GM12801 (cell line): ENCODE measurements at regions not wholly inside any gene's neighbourhood (a gene's known extent, or its start where the extent isn't known, plus 50 kb on each side); places are given as distances from the start of the nearest gene placed in this dataset.

Experiments used
- TF ChIP-seq, protein P1 (sequence below): IDR thresholded peaks from one replicate; pipeline ENCODE4 v1.5.1; 2011; ENCODE audit warnings: control low read depth; ENCODE audit not compliant: insufficient read length; ENCODE audit errors: extremely low read depth

DNA sequence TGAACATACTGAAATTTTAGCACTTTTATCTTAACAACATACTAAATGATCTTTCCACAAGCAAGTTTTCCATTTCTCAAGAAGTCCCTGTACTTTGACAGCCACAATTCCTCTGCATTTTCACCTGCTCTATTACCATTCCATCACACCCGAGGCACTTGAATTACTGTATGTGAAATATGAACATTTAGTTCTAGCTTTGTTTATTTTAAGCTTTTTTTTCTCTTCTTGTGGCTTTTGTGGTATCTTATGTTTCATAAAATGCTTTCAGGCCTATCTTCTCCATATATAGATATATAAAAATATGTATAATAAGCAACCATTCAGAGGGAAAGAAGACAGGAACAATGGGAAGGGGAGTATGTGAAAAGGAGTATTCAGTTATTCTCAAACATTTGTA, 693.9 kb downstream of the SATB2 start:
- TF ChIP-seq, protein P1, sequence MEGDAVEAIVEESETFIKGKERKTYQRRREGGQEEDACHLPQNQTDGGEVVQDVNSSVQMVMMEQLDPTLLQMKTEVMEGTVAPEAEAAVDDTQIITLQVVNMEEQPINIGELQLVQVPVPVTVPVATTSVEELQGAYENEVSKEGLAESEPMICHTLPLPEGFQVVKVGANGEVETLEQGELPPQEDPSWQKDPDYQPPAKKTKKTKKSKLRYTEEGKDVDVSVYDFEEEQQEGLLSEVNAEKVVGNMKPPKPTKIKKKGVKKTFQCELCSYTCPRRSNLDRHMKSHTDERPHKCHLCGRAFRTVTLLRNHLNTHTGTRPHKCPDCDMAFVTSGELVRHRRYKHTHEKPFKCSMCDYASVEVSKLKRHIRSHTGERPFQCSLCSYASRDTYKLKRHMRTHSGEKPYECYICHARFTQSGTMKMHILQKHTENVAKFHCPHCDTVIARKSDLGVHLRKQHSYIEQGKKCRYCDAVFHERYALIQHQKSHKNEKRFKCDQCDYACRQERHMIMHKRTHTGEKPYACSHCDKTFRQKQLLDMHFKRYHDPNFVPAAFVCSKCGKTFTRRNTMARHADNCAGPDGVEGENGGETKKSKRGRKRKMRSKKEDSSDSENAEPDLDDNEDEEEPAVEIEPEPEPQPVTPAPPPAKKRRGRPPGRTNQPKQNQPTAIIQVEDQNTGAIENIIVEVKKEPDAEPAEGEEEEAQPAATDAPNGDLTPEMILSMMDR, result no peak

DNA sequence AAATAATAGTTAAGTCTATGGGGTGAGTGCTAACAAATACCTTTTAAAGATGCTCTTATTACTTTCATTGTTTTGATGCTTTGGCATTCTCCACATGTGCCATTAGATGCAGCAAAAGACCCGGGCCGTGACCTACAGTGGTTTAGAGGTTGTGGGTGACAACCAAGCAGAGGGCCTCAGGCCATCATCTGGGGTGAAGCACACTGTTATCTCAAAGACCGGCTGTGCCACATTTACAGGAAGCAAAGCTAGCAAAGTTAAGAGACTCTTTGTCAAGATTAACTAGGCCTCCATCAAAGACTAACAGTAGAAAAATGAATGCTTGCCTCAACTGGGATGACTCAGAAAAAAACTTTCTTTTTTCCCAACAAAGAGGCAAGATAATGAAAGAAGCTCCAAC, 695.3 kb downstream of the SATB2 start:
- TF ChIP-seq, protein P1, result no peak

DNA sequence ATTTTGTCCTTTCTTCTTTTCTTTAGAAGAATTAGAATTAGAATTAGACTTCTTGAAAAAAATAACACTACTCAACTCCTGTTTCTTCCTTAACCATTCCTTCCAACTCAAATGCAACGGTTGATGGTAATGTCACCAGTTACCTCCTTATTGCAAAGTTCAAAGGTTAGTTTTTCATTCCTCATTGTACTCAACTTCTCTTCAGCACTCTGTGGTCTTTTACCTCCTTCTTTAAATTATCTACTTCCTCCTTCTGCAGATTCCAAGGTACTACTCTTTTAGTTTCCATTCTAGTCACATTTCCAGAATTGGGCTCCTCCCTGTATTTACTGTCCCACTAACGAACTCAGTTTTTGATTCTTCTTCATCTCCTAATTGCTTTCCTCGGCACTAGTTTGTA, 700.7 kb downstream of the SATB2 start:
- TF ChIP-seq, protein P1, result no peak

DNA sequence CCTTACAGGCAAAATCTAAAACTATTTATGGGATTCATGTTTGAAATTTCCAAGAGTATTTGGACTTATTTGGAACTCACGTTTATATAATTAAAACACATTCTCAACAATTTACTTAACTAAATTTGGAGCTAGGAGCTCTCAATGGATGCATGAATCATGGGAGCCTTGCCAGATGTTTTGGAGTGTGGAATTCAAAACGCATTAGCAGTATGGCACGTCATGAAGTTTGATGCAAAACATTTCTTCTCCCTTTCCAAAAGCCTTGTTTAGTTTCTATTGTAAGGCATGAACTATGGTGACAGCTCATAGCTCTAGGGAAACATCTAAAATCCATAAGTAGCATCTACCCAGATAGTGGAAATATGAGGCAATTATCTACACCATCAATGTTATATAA, 701.6 kb downstream of the SATB2 start:
- TF ChIP-seq, protein P1, result no peak

DNA sequence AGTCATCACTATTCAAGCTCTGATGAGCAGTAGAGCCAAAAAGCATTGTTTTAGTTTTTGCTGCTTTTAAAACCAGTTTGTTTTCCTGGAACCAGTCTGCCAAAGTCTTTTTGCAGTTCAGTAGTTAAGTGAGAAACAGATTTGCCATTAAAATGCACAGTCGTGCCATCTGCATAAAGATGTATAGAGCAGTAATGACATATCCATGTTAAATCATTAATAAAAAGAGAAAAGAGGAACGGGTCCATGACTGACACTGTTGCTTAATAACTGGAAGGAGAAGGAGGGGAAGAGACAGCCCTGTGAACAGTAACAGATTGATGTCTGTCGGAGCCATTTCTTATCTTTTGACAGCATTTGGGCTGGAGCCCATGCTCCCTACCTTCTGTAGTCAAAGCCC, 704.6 kb downstream of the SATB2 start:
- TF ChIP-seq, protein P1, result no peak

DNA sequence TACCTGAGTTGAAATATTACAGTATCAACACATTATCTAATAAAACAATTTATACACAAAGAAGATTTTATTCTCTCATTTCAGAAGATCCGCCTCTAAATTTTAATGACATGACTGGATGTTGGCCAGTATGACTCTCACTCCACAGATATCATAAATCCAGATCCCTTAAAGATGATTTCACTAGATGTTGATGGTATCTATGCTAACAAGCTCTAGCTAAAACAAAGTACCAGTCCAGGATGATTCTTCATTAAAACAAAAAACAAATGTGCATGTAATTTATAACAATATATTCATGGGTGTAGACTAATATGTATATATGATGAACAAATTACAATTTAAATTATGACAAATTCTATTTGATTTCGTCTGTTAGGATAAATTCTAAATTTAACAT, 708.4 kb downstream of the SATB2 start:
- TF ChIP-seq, protein P1, result no peak

DNA sequence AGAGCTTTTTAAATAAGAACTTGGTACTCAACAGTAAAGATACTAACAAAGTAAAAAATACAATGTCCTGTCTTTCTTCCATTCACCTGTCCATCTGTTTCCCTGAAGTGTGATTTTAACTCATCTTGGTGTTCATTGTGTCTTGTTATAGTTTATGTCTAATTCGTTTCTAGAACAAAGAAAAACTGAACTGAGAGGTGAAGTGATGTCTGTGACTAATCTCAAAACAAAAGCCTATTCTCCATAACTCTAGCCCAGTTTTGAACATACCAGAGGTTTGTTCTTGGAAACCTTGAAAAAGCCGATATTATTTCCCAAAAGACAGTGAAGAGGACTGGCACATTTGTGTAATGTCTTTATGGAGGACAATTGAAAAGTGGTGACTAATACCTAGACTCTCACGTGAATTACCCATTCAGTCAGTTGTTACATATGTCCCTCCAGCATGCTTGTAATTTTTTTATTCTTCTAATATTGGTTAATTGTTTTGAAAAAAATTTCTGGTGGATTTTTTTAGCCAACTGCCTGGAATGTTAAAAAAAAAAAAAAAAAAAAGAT, 725.8 kb downstream of the SATB2 start:
- TF ChIP-seq, protein P1, result no peak
